ENCODE measurements at regions not wholly inside any gene's neighbourhood (a gene's known extent, or its start where the extent isn't known, plus 50 kb on each side); places are given as distances from the start of the nearest gene placed in this dataset.

- TF ChIP-seq CEBPB (IDR thresholded peaks at IDR 0.05) (no peak), RCOR1 (IDR thresholded peaks at IDR 0.05; ENCODE audit: low read depth, low read length) (no peak), CTCF (IDR thresholded peaks at IDR 0.05) (no peak), RNF2 (IDR thresholded peaks at IDR 0.05; ENCODE audit: borderline replicate concordance, low read depth) (no peak), REST (IDR thresholded peaks at IDR 0.05) (no peak), MYC (IDR thresholded peaks at IDR 0.05; ENCODE audit: borderline replicate concordance, low read length) (no peak), MAFK (IDR thresholded peaks at IDR 0.05; ENCODE audit: partially characterized antibody) (no peak), KDM1A (IDR thresholded peaks at IDR 0.05; ENCODE audit: low read depth) (no peak), CBX2 (IDR thresholded peaks at IDR 0.05; ENCODE audit: borderline replicate concordance, low read depth) (no peak)
Observed at GRCh38 chr19:27691991-27692390, 1521.0 kb downstream of the UQCRFS1 start.

Data from A549 (cell line).